GM18499 (cell line): ENCODE measurements at regions not wholly inside any gene's neighbourhood (a gene's known extent, or its start where the extent isn't known, plus 50 kb on each side); places are given as distances from the start of the nearest gene placed in this dataset.
"Not testable (repeated sequence)": the region's sequence is repeated elsewhere in the genome, so short reads cannot be mapped to it uniquely, and the experiment has no call there.

Source experiments
- ATAC-seq: cut with Tn5 transposase; IDR thresholded peaks from one replicate; pipeline ENCODE4 v1.9.1; 2021; ENCODE audit warnings: moderate number of reproducible peaks; ENCODE audit not compliant: insufficient read depth, unreplicated experiment

DNA sequence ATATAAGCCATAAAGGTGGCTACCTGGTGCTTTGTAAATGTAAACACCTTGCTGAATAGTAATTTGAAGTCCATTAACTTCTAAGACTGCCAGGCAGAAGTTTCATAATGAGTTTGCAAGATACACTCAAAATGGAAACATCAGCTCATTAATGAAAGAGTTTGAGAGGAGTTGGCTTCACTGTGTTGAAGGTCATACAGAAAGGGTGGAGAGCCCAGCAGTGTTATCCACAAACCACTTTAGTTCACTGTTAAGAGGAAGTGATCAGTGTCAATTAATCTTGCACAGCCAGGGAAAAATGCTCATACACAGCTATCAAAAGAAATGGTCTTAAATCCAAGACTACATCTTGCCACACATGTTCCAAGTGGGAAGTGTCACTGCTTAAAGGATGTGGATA, 689.4 kb downstream of the JRKL start:
- no peak for ATAC-seq

DNA sequence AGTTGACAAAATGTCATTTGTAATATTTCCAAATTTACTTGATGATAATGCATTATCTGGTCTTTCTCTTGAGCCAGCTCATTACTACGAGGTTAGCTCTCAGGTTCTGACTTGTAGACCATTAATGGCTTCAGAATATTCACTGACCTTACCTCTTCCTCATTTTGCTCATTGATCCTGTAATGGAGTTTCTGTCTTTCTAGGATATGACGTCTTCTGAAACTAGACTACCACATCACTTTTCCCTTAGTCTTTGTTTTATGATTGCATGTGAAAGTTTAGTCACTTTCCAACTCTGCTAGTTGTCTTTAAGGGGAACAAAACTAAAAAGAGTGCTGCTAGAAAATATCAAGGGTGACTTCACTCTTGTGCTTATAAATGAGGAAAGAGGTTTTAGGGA, 697.6 kb downstream of the JRKL start:
- no peak for ATAC-seq

DNA sequence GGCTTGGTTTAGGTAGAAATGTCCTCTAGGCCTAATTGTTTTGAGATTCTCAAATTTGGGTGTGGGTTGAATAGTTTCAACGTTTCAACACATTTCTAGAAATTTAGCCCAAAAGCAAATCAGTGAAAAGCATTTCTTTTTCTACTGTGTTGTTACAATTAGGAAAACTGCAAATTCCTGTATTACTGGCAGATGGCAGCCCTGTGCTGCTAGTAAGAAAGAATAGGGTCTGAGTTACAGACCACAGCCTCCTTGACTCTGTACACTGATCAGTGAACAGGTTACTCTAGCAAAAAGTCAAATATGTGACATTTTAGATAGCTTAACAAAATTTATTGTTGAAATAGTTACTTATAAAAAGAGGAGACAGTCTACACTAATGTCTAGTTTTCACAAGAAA, 703.0 kb downstream of the JRKL start:
- ATAC-seq = no peak

DNA sequence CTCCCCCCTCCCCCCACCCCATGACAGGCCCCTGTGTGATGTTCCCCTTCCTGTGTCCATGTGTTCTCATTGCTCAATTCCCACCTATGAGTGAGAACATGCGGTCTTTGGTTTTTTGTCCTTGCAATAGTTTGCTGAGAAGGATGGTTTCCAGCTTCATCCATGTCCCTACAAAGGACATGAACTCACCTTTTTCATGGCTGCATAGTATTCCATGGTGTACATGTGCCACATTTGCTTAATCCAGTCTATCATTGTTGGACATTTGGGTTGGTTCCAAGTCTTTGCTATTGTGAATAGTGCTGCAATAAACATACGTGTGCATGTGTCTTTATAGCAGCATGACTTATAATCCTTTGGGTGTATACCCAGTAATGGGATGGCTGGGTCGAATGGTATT, 712.4 kb downstream of the JRKL start:
- not testable (repeated sequence) for ATAC-seq

DNA sequence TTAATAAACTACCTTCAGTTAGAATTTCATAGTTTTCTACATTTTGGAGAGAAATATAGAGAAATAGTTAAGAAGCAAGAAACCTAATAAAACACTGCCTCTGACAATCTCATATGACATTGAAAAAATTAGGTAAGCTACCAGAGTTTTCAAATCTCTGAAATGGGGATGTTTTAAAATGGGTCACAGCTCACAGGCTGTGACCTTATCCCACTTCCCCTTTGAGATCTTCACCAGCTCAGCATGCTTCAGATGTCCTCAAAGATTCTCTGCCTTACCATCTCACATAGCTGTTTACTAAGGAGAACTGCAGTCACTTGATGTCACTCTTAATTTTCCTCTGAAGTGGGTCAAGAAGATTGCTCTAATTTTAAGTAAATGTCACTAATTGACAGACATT, 717.8 kb downstream of the JRKL start:
- ATAC-seq = no peak

DNA sequence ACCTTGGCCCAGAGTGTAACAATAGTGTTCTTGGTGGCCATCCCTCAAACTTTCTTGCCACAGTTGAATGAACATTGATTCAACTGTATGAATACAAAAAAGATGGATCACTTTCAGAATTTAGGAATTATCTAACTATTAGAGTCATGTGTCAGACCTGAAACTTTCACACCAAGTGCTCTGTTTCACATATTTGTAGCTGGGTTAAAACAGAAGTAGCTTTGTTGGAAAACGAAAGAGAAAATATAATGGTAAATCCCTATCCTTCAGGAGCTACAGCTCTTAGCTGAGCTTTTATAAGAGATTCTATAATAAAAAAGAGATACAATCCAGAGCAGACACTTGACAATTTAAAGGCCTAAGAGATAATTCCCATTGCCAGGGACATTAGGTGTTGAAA, 719.3 kb downstream of the JRKL start:
- no peak for ATAC-seq

DNA sequence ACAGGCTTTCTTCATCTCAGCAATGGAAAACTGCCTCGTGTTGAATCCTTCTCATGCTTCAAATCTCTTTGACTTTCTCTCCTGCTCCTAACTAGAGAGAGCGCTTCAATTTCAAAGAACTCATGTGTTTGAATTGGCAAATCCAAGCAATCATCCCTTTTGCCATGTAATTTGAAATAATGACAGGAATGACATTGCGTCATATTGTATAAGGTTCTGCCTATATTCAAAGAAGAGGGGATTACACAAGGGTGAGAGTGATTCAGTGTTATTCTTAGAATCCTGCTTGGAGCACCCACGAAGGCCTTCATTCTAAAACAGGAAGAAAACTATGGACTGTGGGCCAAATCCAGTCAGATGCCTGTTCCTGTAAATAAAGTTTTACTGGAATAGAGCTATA, 720.6 kb downstream of the JRKL start:
- ATAC-seq = no peak

DNA sequence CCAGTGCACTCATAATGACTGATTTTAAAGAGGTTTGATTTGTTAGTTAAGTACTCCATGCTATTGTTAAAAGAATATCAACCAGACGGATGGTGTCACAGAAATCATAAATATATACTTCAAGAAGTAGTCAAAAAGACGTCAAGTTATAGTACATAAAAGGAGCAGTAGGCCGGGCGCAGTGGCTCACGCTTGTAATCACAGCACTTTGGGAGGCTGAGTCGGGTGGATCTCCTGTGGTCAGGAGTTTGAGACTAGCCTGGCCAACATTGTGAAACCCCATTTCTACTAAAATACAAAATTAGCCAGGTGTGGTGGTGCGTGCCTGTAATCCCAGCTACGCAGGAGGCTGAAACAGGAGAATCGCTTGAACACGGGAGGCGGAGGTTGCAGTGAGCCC, 721.7 kb downstream of the JRKL start:
- ATAC-seq = no peak

DNA sequence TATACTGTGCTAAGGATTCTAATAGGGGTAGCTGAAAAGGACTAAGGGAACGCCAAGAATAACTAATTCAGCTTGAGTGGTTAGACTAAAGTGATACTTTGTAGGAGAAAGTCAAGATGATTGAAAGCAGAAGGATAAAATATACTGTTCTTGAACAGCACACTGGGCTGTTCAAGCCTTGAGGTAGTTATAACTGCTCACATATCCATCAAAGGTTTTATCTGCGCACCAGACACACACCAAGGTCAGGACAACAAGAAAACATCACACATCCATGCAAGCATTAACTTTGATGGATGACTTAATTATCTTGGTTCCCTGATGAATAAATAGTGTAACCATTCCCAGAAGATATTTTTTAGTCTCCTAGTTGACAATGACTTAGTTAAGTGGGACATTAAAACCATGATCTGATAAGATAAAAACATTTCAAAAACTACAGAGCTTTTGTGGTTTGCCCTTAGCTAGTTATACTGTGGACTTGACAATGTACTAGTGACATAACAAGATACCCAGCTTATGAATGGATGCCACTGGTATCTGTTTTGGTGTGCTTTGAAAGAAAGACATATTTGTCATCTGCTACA, 728.9 kb downstream of the JRKL start:
- ATAC-seq = no peak

DNA sequence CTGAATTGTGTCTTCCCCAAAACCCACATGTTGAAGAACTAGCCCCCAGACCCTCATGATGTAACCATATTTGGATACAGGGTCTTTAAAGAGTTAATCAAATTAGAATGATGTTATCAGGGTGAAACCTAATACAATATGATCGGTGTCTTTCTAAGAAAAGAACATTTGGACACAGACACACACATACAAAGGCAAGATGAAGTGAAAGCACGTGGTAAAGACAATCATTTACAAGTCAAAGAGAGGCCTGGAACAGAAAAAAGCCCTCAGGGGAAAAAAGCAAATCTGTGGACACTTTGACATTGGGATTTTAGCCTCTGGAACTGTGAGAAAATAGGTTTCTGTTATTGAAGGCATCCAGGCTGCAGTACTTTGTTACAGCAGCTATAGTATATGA, 733.4 kb downstream of the JRKL start:
- no peak for ATAC-seq

DNA sequence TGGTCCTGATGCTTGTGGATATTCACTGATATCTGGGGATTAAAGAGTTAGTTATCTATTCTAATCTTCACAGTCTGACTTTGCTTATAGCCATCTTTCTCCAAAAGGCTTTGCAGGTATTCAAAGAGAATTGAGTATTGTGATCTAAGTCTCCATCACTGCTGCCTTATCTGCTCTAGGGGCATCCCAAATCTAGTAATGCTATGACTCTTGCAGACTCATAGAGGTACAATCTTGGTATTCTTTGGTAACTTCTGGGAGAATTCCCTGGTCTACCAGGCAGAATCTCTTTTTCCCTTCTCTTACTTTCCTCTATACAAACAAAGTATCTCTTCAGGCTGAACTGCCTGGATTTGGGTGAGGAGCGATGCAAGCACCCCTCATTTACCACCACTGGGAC, 746.3 kb downstream of the JRKL start:
- no peak for ATAC-seq

DNA sequence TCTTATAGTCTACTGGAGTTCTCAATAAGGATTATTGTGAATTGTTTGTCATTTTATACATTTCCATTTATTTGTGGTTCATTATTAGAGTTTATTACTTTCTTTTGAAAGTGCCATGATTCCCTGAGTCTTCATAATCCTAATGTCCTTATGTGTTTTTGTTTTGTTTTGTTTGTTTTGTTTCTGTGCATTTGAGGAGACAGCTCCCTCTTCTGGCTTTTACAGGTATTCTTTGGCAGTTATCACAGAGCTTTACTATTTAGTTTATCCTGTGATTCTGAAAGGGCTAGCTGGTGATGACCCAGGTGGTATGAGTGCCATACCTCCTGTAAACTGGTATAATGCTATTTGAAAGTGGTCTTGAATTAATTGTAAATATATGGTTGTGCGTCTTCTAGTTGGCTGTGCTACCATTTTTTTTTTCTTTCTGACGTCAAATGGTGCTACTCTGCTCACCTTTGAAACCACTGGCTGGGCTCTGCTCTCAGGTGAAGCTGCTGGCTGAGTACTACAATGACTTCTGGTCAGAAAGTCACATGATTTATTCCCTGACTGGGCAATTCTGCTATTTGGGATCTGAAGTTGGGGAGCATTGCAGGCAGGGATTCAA, 751.2 kb downstream of the JRKL start:
- ATAC-seq = no peak

DNA sequence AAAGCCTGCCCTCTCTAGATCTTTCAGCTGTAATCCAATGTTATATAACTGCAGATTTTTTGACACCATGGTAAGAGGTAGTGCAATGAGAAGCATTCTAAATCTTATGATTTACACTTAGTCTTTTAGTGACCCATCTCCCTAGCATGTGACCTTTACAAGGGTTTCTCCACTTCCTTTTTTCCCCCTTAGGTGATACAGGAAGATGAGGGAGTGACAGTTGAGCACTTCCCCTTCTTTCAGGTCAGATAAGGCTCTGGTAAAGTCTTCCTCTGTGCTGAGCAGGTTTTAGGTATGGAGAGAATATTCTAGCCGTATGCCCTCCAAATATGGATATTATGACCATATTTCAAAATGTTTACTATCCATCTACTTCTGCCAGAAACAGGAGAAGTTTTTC, 753.6 kb downstream of the JRKL start:
- no peak for ATAC-seq

DNA sequence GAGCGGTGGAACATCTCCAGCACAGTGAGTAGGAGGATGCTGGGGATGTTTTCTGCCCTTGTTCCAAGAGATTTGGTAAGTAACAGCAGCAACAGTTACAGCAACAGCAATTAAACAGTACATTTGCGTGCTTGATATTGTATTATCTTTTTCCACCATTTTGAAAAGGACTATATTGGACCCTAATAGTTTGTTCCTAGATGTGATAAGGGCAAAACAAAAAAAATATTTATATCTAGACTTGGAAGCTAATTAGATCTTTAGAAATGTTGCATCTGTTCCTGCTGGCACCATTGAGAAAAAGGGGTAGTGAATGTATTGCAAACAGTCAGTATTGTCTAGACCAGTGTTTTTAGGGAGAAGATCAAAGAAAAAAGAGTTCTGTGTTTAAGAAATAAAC, 759.9 kb downstream of the JRKL start:
- no peak for ATAC-seq

DNA sequence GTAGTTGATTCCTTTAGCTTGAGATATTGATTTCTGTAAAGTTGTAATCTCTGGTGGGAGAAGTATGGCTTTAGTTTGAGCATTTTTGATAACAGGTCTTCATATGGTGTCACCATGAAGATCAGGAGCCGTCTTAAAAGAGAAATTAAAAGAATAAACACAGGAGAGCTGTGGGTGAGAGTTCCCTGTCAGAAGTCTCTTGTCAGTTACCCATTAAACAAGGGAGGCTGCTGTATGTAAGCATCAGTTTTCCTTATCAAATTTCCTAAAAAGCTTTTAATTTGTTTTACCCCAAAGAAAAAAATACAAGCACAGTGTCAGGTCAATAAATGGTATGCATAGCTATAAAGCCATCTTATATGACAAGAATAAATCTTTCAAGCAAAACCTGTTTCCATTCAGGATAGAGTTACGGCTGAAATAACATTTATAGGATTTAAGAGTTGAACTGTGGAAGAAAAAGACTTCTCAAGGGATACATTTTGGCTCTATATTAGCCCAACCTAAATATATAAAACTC, 767.5 kb downstream of the JRKL start:
- ATAC-seq = no peak

DNA sequence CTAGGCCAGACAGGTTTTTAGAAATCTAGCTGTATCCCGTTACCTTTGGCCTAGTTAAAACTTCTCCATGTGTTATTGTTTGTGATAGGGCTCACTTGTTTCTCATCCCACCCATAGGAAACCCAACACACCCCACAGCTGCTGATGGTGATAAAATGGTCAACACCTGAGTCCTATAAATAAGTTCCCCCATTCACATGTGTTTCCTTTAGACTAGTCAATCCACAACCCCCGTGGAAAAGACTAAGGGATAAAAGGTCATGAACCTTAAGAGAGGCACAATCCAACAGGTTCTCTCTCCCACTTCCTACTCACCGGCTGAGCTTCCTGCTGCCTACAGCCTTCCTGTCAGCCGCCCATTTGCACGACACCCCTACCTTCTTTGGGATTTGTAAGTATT, 768.4 kb downstream of the JRKL start:
- ATAC-seq = no peak

DNA sequence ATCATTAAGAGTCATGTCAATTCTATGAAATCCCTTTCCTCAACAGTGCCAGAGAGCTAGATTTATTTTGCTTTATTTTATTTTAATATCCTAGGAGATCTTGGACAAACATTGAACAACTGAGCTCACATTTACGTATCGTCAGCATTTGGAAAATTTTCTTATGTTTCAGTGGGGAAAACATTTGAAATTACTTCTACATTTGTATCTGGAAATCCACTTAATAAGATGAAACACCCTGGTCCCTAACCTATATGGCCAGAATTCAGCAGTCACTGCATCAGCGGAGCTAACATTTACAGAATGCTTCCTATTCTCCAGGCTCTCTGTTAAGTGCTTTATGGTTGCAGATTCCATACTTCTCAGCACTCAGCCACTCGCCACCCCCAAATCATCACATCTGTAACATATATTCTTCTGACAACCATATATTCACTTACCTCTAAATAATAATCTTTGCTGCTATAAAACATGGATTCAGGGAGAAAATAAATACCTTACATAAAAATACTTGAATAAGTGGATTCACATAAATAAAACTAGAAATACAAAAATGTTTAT, 773.9 kb downstream of the JRKL start:
- ATAC-seq = no peak

DNA sequence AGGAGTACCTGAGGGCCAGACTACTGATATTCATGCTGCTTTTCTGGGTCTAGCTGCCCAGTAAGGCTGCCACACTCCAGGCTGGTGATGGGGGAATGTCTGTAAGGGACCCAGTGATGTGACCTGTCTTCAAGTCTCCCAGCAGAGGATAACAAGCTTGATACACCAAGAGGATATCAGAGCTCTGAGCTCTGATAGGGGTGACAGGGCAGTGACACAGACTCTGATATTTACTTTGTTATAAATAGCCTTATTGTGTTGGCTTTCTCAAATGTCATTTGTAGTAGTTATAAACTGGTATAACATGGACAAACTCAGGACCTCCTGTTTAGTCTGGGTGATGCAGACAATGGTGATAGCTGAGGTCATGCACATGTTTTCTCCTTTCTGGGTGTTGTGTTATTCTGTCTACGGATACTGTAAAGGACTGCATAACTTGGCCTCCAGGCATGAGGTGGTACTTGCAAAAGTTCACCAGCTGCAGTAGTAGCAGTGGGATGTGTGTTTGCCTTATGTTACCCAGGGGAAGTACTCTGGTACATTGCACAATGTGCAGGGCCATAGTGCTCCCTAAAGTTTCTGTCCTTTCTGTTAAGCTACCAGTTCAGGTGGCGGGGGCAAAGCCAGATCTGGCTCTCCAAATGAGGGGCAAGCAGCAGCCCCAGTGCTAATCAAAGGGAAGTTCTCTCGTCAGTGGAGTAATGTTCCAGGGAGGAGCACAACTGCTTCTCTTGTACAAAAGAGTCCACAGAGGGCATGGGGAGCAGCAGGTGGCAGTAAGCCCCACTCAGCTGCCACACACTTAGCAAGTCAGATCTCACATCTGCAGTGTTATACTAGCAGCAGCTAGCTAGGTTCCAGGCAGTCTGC, 812.2 kb downstream of the JRKL start:
- ATAC-seq = no peak

DNA sequence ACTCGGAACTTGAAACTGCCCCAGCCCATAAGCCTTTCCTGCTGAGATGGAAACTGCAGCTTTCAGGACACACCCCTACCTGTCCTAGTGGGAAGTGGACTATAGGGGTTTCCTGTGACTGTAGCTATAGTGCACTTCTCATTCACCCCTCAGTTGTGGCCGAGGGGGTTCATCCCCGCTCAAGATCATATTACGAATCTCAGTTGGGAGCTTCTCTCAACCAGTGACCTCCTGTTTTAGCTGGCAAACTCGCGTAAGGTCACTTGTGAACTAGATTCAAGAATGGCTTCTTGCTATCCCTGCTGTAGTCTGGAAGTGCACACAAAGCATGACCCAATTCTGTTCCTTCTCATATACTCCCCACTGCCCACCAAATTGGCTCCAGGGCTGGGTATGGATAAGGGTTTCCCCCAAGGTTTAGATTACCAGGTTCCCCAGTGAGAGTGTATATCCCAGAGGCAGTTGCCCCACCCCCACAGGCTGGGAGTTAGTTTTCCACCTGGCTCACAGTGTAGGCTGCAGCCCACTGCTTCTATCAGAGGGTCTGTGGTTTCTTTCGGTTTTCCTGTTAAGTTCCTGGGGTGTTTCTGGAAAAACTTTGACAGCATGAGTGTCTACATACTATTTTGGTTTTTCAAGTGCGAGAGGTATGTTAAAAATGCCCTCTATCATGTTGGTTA, 812.9 kb downstream of the JRKL start:
- no peak for ATAC-seq

DNA sequence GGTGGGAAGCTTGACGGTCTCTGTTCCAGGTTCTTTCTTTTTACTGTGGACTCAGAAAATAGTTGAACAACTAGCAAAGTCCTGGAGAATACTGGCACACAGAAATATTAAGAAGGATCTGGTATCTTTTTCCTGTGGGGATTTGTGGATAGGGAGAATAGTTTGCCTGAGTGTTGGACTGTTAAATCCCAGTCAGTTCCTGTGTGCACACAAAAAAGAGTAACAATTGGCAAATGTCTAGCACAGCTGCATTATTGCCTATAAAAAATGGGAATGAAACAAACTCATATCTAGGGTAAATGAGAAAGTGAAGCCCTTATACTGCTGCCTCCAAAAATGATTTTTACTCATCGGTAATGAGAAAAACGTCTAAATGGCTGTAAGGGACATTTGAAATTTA, 828.2 kb downstream of the JRKL start:
- ATAC-seq = no peak

DNA sequence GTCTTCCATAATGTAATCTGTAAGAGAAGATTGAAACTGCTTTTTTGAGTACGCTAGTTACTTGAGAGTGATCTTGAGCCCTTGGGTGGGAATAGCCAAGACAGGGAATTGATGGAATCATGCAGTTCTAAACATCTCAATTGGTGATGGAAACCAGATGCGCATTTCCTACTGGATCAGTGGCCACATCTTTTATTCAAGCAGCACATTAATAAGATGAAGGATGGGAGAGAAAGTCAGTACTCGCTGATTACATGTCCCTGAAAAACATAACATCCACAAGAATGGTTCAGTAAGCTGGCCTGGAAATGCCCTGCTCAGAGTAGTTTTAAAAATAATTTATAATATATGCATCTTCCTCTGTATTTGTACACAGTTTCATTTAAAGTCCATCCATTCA, 833.8 kb downstream of the JRKL start:
- ATAC-seq = no peak
